Kidney epithelial cell (primary cell): ENCODE measurements at regions not wholly inside any gene's neighbourhood (a gene's known extent, or its start where the extent isn't known, plus 50 kb on each side); places are given as distances from the start of the nearest gene placed in this dataset.

Experiments
- DNase-seq: peaks from one replicate; pipeline ENCODE4 v3.0.0-alpha.2; 2010; ENCODE audit warnings: low read depth
- H3K27me3 ChIP-seq: 2 replicates; pipeline ENCODE4 v1.6.0; 2011; ENCODE audit warnings: low read length; ENCODE audit not compliant: control insufficient read depth, insufficient read depth
- H3K36me3 ChIP-seq: 2 replicates; pipeline ENCODE4 v1.5.1; 2011; ENCODE audit warnings: low read length; ENCODE audit not compliant: control insufficient read depth, insufficient read depth
- H3K4me3 ChIP-seq: 2 replicates; pipeline ENCODE4 v1.5.1; 2011; ENCODE audit warnings: low read depth, mild to moderate bottlenecking, control low read depth, low read length
- CTCF ChIP-seq: IDR thresholded peaks from 2 replicates; pipeline ENCODE4 v1.5.1; 2011; ENCODE audit warnings: mild to moderate bottlenecking, moderate library complexity, low read length, control low read depth, inconsistent platforms; ENCODE audit not compliant: insufficient read depth, poor library complexity, severe bottlenecking

- TF ChIP-seq CTCF = no peak
- no peaks in the 10 kb centered on the region for H3K36me3 ChIP-seq
- no peak for DNase-seq
- H3K27me3 ChIP-seq = no peaks in the 10 kb centered on the region
- no peak overlapping the region for H3K4me3 ChIP-seq
Measured at GRCh38 chr4:83926950-83927349, 391.0 kb downstream of the GPAT3 start.

GRCh38 chr4:83923341-83923740 is 387.4 kb downstream of the GPAT3 start:
- Histone ChIP-seq H3K27me3 (no peaks in the 10 kb centered on the region), H3K36me3 (no peaks in the 10 kb centered on the region), H3K4me3 (no peak overlapping the region)
- DNase-seq = no peak
- TF ChIP-seq CTCF = no peak

- H3K4me3 ChIP-seq = no peak overlapping the region
- no peaks in the 10 kb centered on the region for H3K27me3 ChIP-seq
- no peak for DNase-seq
- no peaks in the 10 kb centered on the region for H3K36me3 ChIP-seq
- TF ChIP-seq CTCF = no peak
Measured at GRCh38 chr4:83922402-83922801, 386.5 kb downstream of the GPAT3 start.

GRCh38 chr4:83921124-83921523 is 385.2 kb downstream of the GPAT3 start:
- no peak for TF ChIP-seq CTCF
- no peaks in the 10 kb centered on the region for H3K27me3 ChIP-seq
- no peak for DNase-seq
- no peaks in the 10 kb centered on the region for H3K36me3 ChIP-seq
- H3K4me3 ChIP-seq = no peak overlapping the region

GRCh38 chr4:83920375-83920774 is 384.5 kb downstream of the GPAT3 start:
- Histone ChIP-seq H3K27me3 (no peaks in the 10 kb centered on the region), H3K36me3 (no peaks in the 10 kb centered on the region), H3K4me3 (no peak overlapping the region)
- DNase-seq = no peak
- no peak for TF ChIP-seq CTCF

- no peaks in the 10 kb centered on the region for H3K27me3 ChIP-seq
- no peaks in the 10 kb centered on the region for H3K36me3 ChIP-seq
- TF ChIP-seq CTCF = no peak
- no peak for DNase-seq
- H3K4me3 ChIP-seq = no peak overlapping the region
Measured at GRCh38 chr4:83917572-83917971, 381.7 kb downstream of the GPAT3 start.
